ENCODE measurements at regions not wholly inside any gene's neighbourhood (a gene's known extent, or its start where the extent isn't known, plus 50 kb on each side); places are given as distances from the start of the nearest gene placed in this dataset.

- ATAC-seq (no peak), DNase-seq (no peak)
- intact Hi-C loops (cut with DNase I), result no loop called here
These were observed 125.0 kb upstream of the DLX2 start for GRCh38 chr2:172227719-172228118.

- intact Hi-C loops (cut with DNase I), result no loop called here
- ATAC-seq (peak in 1 of 2 donors; percentile 34), DNase-seq (no peak)
These were observed 125.6 kb upstream of the DLX2 start for GRCh38 chr2:172228177-172228808.

GRCh38 chr2:172229125-172229524, 126.4 kb upstream of the DLX2 start:
- intact Hi-C loops (cut with DNase I), result no loop called here
- DNase-seq (no peak), ATAC-seq (no peak)

- intact Hi-C loops (cut with DNase I), result no loop called here
- DNase-seq, result no peak
- ATAC-seq, result no peak
These were observed 127.7 kb upstream of the DLX2 start for GRCh38 chr2:172230332-172230888.

GRCh38 chr2:172230889-172231401, 128.2 kb upstream of the DLX2 start:
- ATAC-seq (peak in 1 of 2 donors; percentile 80), DNase-seq (no peak)
- intact Hi-C loops (cut with DNase I), result no loop called here

GRCh38 chr2:172231508-172231907, 128.8 kb upstream of the DLX2 start:
- no peak for DNase-seq
- ATAC-seq, result peak in 1 of 2 donors; percentile 20
- intact Hi-C loops (cut with DNase I), result no loop called here

- intact Hi-C loops (cut with DNase I), result no loop called here
- ATAC-seq (no peak), DNase-seq (no peak)
These were observed 130.2 kb upstream of the DLX2 start for GRCh38 chr2:172232708-172233396.

- ATAC-seq, result no peak
- intact Hi-C loops (cut with DNase I), result no loop called here
- no peak for DNase-seq
These were observed 131.5 kb upstream of the DLX2 start for GRCh38 chr2:172233987-172234715.

GRCh38 chr2:172234716-172235691, 132.3 kb upstream of the DLX2 start:
- DNase-seq (no peak), ATAC-seq (peak in 1 of 2 donors; percentile 25)
- intact Hi-C loops (cut with DNase I), result no loop called here

- DNase-seq, result no peak
- intact Hi-C loops (cut with DNase I), result no loop called here
- no peak for ATAC-seq
These were observed 137.4 kb upstream of the DLX2 start for GRCh38 chr2:172239944-172240590.

- ATAC-seq (no peak), DNase-seq (no peak)
- intact Hi-C loops (cut with DNase I), result no loop called here
These were observed 138.5 kb upstream of the DLX2 start for GRCh38 chr2:172241222-172241621.

GRCh38 chr2:172242471-172242870, 139.8 kb upstream of the DLX2 start:
- intact Hi-C loops (cut with DNase I), result no loop called here
- no peak for ATAC-seq
- no peak for DNase-seq

GRCh38 chr2:172242961-172243360, 140.3 kb upstream of the DLX2 start:
- ATAC-seq (no peak), DNase-seq (no peak)
- intact Hi-C loops (cut with DNase I), result no loop called here

GRCh38 chr2:172244419-172245130, 141.9 kb upstream of the DLX2 start:
- DNase-seq (no peak), ATAC-seq (no peak)
- intact Hi-C loops (cut with DNase I), result no loop called here

GRCh38 chr2:172246649-172247048, 143.9 kb upstream of the DLX2 start:
- ATAC-seq, result no peak
- DNase-seq, result no peak
- intact Hi-C loops (cut with DNase I), result no loop called here

GRCh38 chr2:172247203-172247602, 144.5 kb upstream of the DLX2 start:
- DNase-seq, result no peak
- intact Hi-C loops (cut with DNase I), result no loop called here
- ATAC-seq, result no peak

- ATAC-seq, result no peak
These were observed 145.7 kb upstream of the DLX2 start for GRCh38 chr2:172248381-172248780.

GRCh38 chr2:172248785-172249187, 146.1 kb upstream of the DLX2 start:
- ATAC-seq (no peak), DNase-seq (no peak)
- intact Hi-C loops (cut with DNase I), result no loop called here

More at GRCh38 chr2:172248381-172248780, 145.7 kb upstream of the DLX2 start:
- intact Hi-C loops (cut with DNase I), result no loop called here
- no peak for DNase-seq
